Right forelimb (tissue), 1 donor: ENCODE measurements at regions not wholly inside any gene's neighbourhood (a gene's known extent, or its start where the extent isn't known, plus 50 kb on each side); places are given as distances from the start of the nearest gene placed in this dataset.

Source experiments
- DNase-seq: peaks from one replicate; pipeline ENCODE4 v3.0.0-alpha.2; 2018

- peak; percentile 32 for DNase-seq
These were observed 335.3 kb downstream of the CTTN start for GRCh38 chr11:70733327-70734325.

GRCh38 chr11:70734379-70734778 lies 336.1 kb downstream of the CTTN start:
- no peak for DNase-seq

GRCh38 chr11:70734911-70735310 lies 336.6 kb downstream of the CTTN start:
- DNase-seq, result peak; percentile 30

- DNase-seq, result peak; percentile 37
These were observed 337.6 kb downstream of the CTTN start for GRCh38 chr11:70735976-70736375.

GRCh38 chr11:70736461-70736860 lies 338.1 kb downstream of the CTTN start:
- DNase-seq, result no peak

GRCh38 chr11:70736937-70737640 lies 338.8 kb downstream of the CTTN start:
- peak; percentile 7 for DNase-seq

- peak; percentile 30 for DNase-seq
These were observed 339.7 kb downstream of the CTTN start for GRCh38 chr11:70737816-70738630.

- DNase-seq, result peak; percentile 34
These were observed 340.3 kb downstream of the CTTN start for GRCh38 chr11:70738661-70739060.

GRCh38 chr11:70739091-70739490 lies 340.8 kb downstream of the CTTN start:
- peak; percentile 34 for DNase-seq

- no peak for DNase-seq
These were observed 341.6 kb downstream of the CTTN start for GRCh38 chr11:70739811-70740487.

- no peak for DNase-seq
These were observed 342.1 kb downstream of the CTTN start for GRCh38 chr11:70740488-70740851.

GRCh38 chr11:70741085-70741484 lies 342.8 kb downstream of the CTTN start:
- DNase-seq, result peak; percentile 21

GRCh38 chr11:70742553-70743291 lies 344.4 kb downstream of the CTTN start:
- peak; percentile 34 for DNase-seq

- no peak for DNase-seq
These were observed 345.0 kb downstream of the CTTN start for GRCh38 chr11:70743329-70743728.

- DNase-seq, result peak; percentile 36
These were observed 345.6 kb downstream of the CTTN start for GRCh38 chr11:70743941-70744351.

GRCh38 chr11:70744396-70745185 lies 346.3 kb downstream of the CTTN start:
- DNase-seq, result peak; percentile 20

- peak; percentile 28 for DNase-seq
These were observed 347.1 kb downstream of the CTTN start for GRCh38 chr11:70745451-70745850.

GRCh38 chr11:70745941-70746340 lies 347.6 kb downstream of the CTTN start:
- no peak for DNase-seq

- no peak for DNase-seq
These were observed 348.0 kb downstream of the CTTN start for GRCh38 chr11:70746351-70746750.

GRCh38 chr11:70747285-70747684 lies 349.0 kb downstream of the CTTN start:
- no peak for DNase-seq

- DNase-seq, result no peak
These were observed 349.6 kb downstream of the CTTN start for GRCh38 chr11:70747921-70748320.
